H1 (cell line): ENCODE measurements at regions not wholly inside any gene's neighbourhood (a gene's known extent, or its start where the extent isn't known, plus 50 kb on each side); places are given as distances from the start of the nearest gene placed in this dataset.

ENCODE experiments used
- CHD7 ChIP-seq: fragments of 300-600 bp; sonication (generic); IDR thresholded peaks from 2 replicates; pipeline ENCODE4 v1.7.1; 2012; ENCODE audit warnings: low read length, moderate library complexity, mild to moderate bottlenecking, inconsistent platforms; ENCODE audit not compliant: insufficient replicate concordance
- RXRA ChIP-seq: IDR thresholded peaks from 2 replicates; pipeline ENCODE4 v1.6.1; 2011; ENCODE audit warnings: low read depth, mild to moderate bottlenecking, low read length, moderate library complexity; ENCODE audit not compliant: insufficient read depth

- TF ChIP-seq CHD7 (no peak), RXRA (no peak)
Measured at GRCh38 chr3:153973722-153974265, 147.4 kb upstream of the ARHGEF26 start (continued).
